SKM-1 treated with dmso at 0.1 percent for 144 hours (cell line): ENCODE measurements at regions not wholly inside any gene's neighbourhood (a gene's known extent, or its start where the extent isn't known, plus 50 kb on each side); places are given as distances from the start of the nearest gene placed in this dataset.
"Not testable (repeated sequence)": the region's sequence is repeated elsewhere in the genome, so short reads cannot be mapped to it uniquely, and the experiment has no call there.

Experiments used
- DNase-seq: peaks from one replicate; lab custom pipeline; 2025; ENCODE audit not compliant: unreplicated experiment; lab: John Stamatoyannopoulos, UW

DNA sequence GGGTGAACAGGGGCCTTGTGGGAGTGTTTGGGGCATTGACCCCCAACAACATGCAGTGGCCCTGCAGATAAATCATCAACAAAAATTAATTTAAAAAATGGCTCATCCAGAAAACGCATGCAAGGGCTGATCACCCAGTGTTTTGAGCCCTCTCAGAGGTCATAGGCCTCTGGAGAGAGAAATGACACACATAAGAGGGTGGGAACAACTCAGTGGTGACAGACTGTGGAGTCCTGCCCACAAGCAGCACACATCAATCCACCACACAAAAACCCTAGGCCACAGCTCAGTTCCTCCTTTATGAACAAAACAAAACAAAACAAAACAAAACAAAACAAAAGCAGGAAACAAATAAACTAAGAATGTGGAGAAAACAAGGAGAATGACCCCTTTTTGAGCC is 351.7 kb upstream of the SPHKAP start:
- no peak for DNase-seq

DNA sequence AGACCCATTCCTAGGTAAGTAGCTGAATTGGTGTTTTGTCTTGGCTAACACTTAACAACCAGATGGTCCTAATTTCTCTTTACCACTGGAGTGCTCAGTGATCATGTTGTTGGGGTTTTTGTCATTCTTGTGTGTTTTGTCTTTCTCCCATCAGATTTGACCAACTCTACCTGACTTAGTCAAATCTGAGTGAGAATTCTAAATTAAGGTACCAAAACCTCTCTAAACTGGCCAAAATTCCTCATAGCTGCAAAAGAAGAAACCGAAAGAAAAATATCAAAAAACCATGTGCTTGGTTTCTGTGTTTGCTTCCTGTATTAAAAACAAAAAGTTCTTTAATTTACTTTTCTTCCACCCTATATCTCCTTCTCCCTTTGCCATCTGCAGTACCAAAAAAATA is 350.7 kb upstream of the SPHKAP start:
- no peak for DNase-seq

GRCh38 chr2:228527197-228527881 is 345.9 kb upstream of the SPHKAP start:
- DNase-seq: no peak

GRCh38 chr2:228526687-228527086 is 345.2 kb upstream of the SPHKAP start:
- DNase-seq: no peak

- DNase-seq: no peak
These were observed 341.5 kb upstream of the SPHKAP start for GRCh38 chr2:228522977-228523376.

DNA sequence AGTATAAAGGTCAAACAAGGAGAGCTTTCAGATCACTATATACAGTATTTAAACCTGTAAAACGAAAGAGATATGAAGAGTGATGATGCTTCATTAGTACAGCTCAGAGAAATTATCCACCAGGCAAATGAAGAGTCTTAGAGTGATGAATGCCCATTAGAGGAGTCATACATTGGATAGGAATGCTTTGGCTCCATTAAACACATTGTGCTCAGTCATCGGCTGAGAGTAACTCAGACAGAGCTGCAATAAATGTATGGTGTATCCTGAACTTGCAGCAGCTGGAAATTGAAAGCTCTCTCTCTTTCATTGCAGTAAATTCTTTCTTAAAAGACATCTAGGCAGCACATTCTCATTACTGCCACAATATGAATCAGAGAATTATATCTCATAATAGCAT is 340.8 kb upstream of the SPHKAP start:
- DNase-seq: no peak

GRCh38 chr2:228519561-228519960 is 338.1 kb upstream of the SPHKAP start:
- no peak for DNase-seq

- no peak for DNase-seq
These were observed 334.5 kb upstream of the SPHKAP start for GRCh38 chr2:228516019-228516418.

DNA sequence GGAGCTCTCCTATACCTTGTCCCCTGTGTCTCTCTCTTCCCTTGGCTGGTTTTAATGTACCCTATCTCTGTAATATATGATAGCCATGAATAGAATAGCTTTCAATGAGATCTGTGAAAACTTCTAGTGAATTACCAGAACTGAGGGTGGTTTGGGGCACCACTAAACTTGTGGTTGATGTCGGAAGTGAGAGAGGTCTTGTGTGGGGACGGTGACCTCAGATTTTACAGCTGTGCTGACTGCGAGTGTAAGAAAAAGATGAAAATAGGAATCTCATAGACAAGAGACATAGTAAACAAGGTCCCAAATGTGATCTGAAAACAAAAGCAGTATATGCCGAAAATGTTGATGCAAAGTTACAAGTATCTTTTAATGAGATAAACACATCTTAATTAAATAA is 332.0 kb upstream of the SPHKAP start:
- DNase-seq: not testable (repeated sequence)

GRCh38 chr2:228509021-228509420 is 327.5 kb upstream of the SPHKAP start:
- DNase-seq: no peak

GRCh38 chr2:228507870-228508269 is 326.4 kb upstream of the SPHKAP start:
- DNase-seq: no peak

DNA sequence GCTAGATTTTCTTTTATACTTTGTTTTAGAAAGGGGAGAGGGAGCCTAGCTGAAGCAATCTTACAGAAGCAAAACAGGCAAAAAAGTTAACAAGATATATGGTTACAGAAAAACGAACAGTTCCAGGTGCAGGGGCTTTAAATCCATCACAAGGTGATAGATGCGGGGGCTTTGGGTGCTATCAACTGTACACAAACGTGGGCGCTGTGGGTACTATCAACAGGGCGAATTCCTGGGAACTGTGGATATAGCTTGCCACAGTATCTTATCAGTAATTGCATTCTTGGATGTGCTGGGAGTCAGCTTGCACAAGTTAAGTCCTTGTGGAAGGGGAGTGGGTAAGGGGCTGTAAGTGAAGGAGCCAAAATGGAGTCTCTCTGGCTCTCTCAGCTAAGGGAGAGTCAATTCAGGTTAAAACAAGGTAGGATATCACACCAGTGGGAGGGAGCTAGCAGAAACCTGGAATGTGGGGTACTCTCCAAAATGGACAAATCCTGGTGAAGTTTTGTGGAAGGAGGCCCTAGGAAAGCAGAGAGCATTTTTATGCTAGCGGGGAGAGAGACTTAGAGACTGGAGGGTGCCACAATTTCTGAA is 325.8 kb upstream of the SPHKAP start:
- DNase-seq: no peak

- no peak for DNase-seq
These were observed 322.2 kb upstream of the SPHKAP start for GRCh38 chr2:228503731-228504130.

GRCh38 chr2:228493852-228494251 is 312.4 kb upstream of the SPHKAP start:
- no peak for DNase-seq

DNA sequence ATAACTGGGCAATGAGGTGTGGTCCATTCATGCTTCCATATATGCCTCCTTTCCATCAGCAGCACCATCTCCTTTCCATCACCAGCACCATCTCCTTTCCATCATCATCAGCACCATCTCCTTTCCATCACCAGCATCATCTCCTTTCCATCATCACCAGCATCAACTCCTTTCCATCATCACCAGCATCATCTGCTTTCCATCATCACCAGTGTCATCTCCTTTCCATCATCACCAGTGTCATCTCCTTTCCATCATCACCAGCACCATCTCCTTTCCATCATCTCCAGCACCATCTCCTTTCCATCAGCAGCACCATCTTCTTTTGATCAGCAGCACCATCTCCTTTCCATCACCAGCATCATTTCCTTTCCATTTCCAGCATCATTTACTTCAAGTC is 297.5 kb upstream of the SPHKAP start:
- no peak for DNase-seq

DNA sequence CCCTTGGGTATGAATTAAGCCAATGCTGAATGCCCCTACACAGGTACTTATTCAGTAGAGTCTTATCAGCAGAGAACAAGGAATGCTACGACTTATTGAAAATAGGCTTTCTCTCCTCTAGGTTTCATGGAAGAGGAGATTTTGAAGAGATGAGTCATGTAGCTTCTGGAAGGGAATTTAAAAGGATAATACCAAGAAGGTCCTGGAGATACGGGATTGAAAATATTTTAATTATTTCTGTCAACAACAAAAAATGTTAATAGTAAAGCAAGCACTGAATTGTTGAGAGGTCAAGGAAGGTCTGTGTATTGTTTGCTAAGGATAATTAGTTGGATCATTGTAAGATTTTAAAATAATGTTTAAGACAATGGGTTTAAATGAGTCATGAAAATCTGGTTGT is 293.0 kb upstream of the SPHKAP start:
- DNase-seq: no peak

- DNase-seq: no peak
These were observed 288.2 kb upstream of the SPHKAP start for GRCh38 chr2:228469721-228470120.

- no peak for DNase-seq
These were observed 285.4 kb upstream of the SPHKAP start for GRCh38 chr2:228466851-228467250.

GRCh38 chr2:228465408-228465807 is 283.9 kb upstream of the SPHKAP start:
- no peak for DNase-seq

DNA sequence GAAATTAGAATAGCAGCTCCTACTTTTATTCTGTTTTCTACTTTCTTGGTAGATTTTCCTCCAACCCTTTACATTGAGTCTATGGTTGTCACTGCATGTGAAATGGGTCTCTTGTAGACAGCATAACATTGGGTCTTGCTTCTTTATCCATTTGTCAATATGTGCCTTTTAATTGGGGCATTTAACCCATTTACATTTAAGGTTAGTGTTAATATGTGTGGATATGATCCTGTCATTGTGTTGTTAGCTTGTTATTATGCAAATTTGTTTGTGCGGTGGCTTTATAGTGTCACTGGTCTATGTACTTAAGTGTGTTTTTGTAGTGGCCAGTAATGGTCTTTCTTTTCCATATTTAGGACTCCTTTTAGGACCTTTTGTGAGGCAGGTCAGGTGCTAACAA is 276.9 kb upstream of the SPHKAP start:
- no peak for DNase-seq

- no peak for DNase-seq
These were observed 265.9 kb upstream of the SPHKAP start for GRCh38 chr2:228447266-228447915.

DNA sequence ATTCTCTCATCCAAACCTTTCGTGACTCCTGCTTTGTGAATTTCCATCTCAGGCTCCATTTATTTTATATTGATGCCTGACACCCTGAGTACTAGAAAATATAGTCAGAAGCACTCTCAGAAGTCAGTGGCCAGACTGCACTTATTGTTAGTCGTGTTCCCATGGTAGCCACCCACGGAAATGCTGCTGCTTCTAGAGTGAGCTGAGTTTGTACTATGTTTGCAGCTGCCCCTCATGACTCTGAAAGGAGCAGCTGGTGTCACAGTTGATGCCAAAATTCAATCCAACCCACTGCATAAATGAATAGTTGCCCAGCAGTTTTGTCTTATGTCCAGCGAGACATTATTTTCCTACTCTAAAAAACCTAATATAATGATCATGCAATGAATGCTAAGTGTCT is 265.2 kb upstream of the SPHKAP start:
- DNase-seq: no peak

DNA sequence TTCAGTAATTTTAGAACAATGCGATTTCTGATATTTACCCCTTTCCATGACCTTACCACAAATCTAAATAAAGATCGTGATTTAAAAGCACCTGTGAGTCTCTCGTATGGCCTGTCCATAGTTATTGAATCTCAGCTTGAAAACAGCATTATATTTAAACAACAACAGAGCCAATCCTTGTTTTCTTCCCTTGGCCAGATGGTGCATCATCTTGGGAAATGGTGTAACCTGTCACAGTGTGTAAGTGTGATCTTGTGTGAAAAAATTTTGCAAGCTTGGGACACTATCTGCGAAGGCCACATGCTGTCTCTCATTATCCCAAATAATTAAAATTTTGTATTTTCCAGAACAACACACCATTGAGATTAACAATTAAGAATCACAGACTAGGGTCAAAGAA is 262.7 kb upstream of the SPHKAP start:
- no peak for DNase-seq
